Sigmoid colon (tissue), 6 donors: ENCODE measurements at regions not wholly inside any gene's neighbourhood (a gene's known extent, or its start where the extent isn't known, plus 50 kb on each side); places are given as distances from the start of the nearest gene placed in this dataset.

ENCODE experiments used
- DNase-seq: peaks from one replicate; pipeline ENCODE4 v3.0.0-alpha.2; 2019
- H3K27ac ChIP-seq, 4 donors: fragments of 200-600 bp; sonication (generic); one replicate each; pipeline ENCODE4 v1.5.1; 2016 to 2019; ENCODE audit warnings: mild to moderate bottlenecking in 1 of 4
- H3K27me3 ChIP-seq, 3 donors: fragments of 200-600 bp; sonication (generic); one replicate each; pipeline ENCODE4 v1.5.1; 2019; ENCODE audit warnings: mild to moderate bottlenecking in 1 of 3
- H3K36me3 ChIP-seq, 4 donors: fragments of 200-600 bp; sonication (generic); one replicate each; pipeline ENCODE4 v1.5.1; 2016 to 2019
- H3K4me1 ChIP-seq, 4 donors: fragments of 200-600 bp; sonication (generic); one replicate each; pipeline ENCODE4 v1.5.1; 2017 to 2019
- H3K4me3 ChIP-seq, 4 donors: fragments of 200-600 bp; sonication (generic); one replicate each; pipeline ENCODE4 v1.5.1; 2017 to 2019; ENCODE audit warnings: mild to moderate bottlenecking in 2 of 4, moderate library complexity in 1 of 4
- H3K9me3 ChIP-seq, 4 donors: fragments of 200-600 bp in 3 of 4; sonication (generic) in 3 of 4; one replicate each; pipeline versions ENCODE4 v1.5.1 to v1.6.1; 2013 to 2019
- CTCF ChIP-seq, 4 experiments: fragments of 450-650 bp in 3 of 4; fragments of 200-600 bp in 1 of 4; IDR thresholded peaks; one replicate each; pipeline ENCODE4 v1.5.1; 2016 to 2019; ENCODE audit warnings: antibody characterized with exemption in 4 of 4, mild to moderate bottlenecking in 3 of 4, moderate library complexity in 2 of 4
- EP300 ChIP-seq, 4 donors: sonication (generic); formaldehyde crosslinking; IDR thresholded peaks; one replicate each; pipeline ENCODE4 v1.6.1; 2017; ENCODE audit warnings: antibody characterized with exemption in 4 of 4
- POLR2A ChIP-seq, 2 donors: fragments of 450-650 bp; IDR thresholded peaks; one replicate each; pipeline ENCODE4 v1.6.1; 2016; ENCODE audit warnings: antibody characterized with exemption in 2 of 2, mild to moderate bottlenecking in 2 of 2, moderate library complexity in 2 of 2
- POLR2AphosphoS5 ChIP-seq, 4 donors: sonication (generic); formaldehyde crosslinking; IDR thresholded peaks; one replicate each; pipeline ENCODE4 v1.6.1; 2017; ENCODE audit warnings: antibody characterized with exemption in 4 of 4
- WGBS, 2 donors: extraction: QIAGEN DNeasy Blood & Tissue Kit; methylation state at CpG; one replicate each; pipeline ENCODE4 v1.1.7; 2013; 5-methylcytosine and 5-hydroxymethylcytosine counted together
- intact Hi-C: fragments of 100-400 bp; cut with DNase I; formaldehyde crosslinking; loops from one replicate; pipeline ENCODE4 v1.15.1; 2023
- donor health status: healthy with polysubstance abuse.
- donor health status: healthy.

GRCh38 chr5:169458221-169458620 is 125.4 kb upstream of the SPDL1 start:
- no peaks in the 10 kb centered on the region for H3K9me3 ChIP-seq
- no peak for DNase-seq
- no peaks in the 10 kb centered on the region for H3K27me3 ChIP-seq
- 47 to 58% methylated on average over 5 of the region's 5 CpGs for WGBS, 2 donors
- H3K4me1 ChIP-seq, result no peaks in the 10 kb centered on the region
- intact Hi-C loops, result no loop called here
- no peak overlapping the region for H3K4me3 ChIP-seq
- no peaks in the 10 kb centered on the region for H3K36me3 ChIP-seq
- H3K27ac ChIP-seq, result no peak overlapping the region
- no peak for TF ChIP-seq POLR2A (IDR thresholded peaks at IDR 0.05)
- TF ChIP-seq POLR2AphosphoS5 (IDR thresholded peaks at IDR 0.05), result no peak
- no peak for TF ChIP-seq CTCF (IDR thresholded peaks at IDR 0.05)
- TF ChIP-seq EP300 (IDR thresholded peaks at IDR 0.05), result no peak

- 27 to 58% methylated on average over 1 of the region's 1 CpG for WGBS, 2 donors
- intact Hi-C loops, result no loop called here
- no peak for TF ChIP-seq EP300 (IDR thresholded peaks at IDR 0.05)
- no peak for TF ChIP-seq POLR2A (IDR thresholded peaks at IDR 0.05)
- no peak for TF ChIP-seq CTCF (IDR thresholded peaks at IDR 0.05)
- TF ChIP-seq POLR2AphosphoS5 (IDR thresholded peaks at IDR 0.05), result no peak
- no peak for DNase-seq
- Histone ChIP-seq H3K36me3 (no peaks in the 10 kb centered on the region), H3K9me3 (peaks cover 0 to 1% (median 0%) of the 10 kb centered on the region in 4 donors), H3K27me3 (no peaks in the 10 kb centered on the region), H3K27ac (no peak overlapping the region), H3K4me1 (no peaks in the 10 kb centered on the region), H3K4me3 (no peak overlapping the region)
These were observed 133.1 kb upstream of the SPDL1 start for GRCh38 chr5:169450464-169450863.

GRCh38 chr5:169448826-169449225 is 134.7 kb upstream of the SPDL1 start:
- intact Hi-C loops, result no loop called here
- no peak for DNase-seq
- H3K9me3 ChIP-seq, result peaks cover 0 to 1% (median 0%) of the 10 kb centered on the region in 4 donors
- H3K36me3 ChIP-seq, result no peaks in the 10 kb centered on the region
- WGBS, 2 donors, result 96% methylated on average over 6 of the region's 6 CpGs
- H3K27ac ChIP-seq, result no peak overlapping the region
- H3K27me3 ChIP-seq, result no peaks in the 10 kb centered on the region
- no peaks in the 10 kb centered on the region for H3K4me1 ChIP-seq
- TF ChIP-seq EP300 (IDR thresholded peaks at IDR 0.05) (no peak), POLR2A (IDR thresholded peaks at IDR 0.05) (no peak), CTCF (IDR thresholded peaks at IDR 0.05) (no peak), POLR2AphosphoS5 (IDR thresholded peaks at IDR 0.05) (no peak)
- no peak overlapping the region for H3K4me3 ChIP-seq

GRCh38 chr5:169445191-169445590 is 138.4 kb upstream of the SPDL1 start:
- Histone ChIP-seq H3K9me3 (no peaks in the 10 kb centered on the region), H3K36me3 (no peaks in the 10 kb centered on the region), H3K27me3 (no peaks in the 10 kb centered on the region), H3K4me3 (no peak overlapping the region), H3K4me1 (peaks cover 0 to 28% (median 22%) of the 10 kb centered on the region in 4 donors), H3K27ac (no peak overlapping the region)
- no peak for DNase-seq
- no peak for TF ChIP-seq EP300 (IDR thresholded peaks at IDR 0.05)
- no peak for TF ChIP-seq POLR2A (IDR thresholded peaks at IDR 0.05)
- TF ChIP-seq CTCF (IDR thresholded peaks at IDR 0.05), result no peak
- TF ChIP-seq POLR2AphosphoS5 (IDR thresholded peaks at IDR 0.05), result no peak
- intact Hi-C loops, result no loop called here
- WGBS, 2 donors, result 72 to 88% methylated on average over 2 of the region's 2 CpGs
